GM23338 (cell line): ENCODE measurements at regions not wholly inside any gene's neighbourhood (a gene's known extent, or its start where the extent isn't known, plus 50 kb on each side); places are given as distances from the start of the nearest gene placed in this dataset.

Source experiments
- ATAC-seq: fragments of 200-7000 bp; cut with Tn5 transposase; 3 replicates; pipeline ENCODE4 v1.9.1; 2020
- DNase-seq: peaks from one replicate; pipeline ENCODE4 v3.0.0-alpha.2; 2015; ENCODE audit warnings: low spot score
- H2AFZ ChIP-seq: fragments of 200-600 bp; sonication (generic); 2 replicates; pipeline ENCODE4 v1.8.0; 2016; ENCODE audit warnings: antibody characterized with exemption, mild to moderate bottlenecking, moderate library complexity
- H3F3A ChIP-seq: fragments of 200-600 bp; sonication (generic); replicated peaks from 2 replicates; pipeline ENCODE4 v1.8.0; 2017; ENCODE audit warnings: antibody characterized with exemption, mixed run types, low read depth
- H3K27ac ChIP-seq: fragments of 200-600 bp; sonication (generic); 2 replicates; pipeline ENCODE4 v1.6.1; 2016; ENCODE audit warnings: low read depth
- H3K27me3 ChIP-seq: fragments of 200-600 bp; sonication (generic); 2 replicates; pipeline ENCODE4 v1.8.0; 2016; ENCODE audit warnings: mild to moderate bottlenecking, mixed run types, moderate library complexity; ENCODE audit not compliant: insufficient read depth
- H3K36me3 ChIP-seq: fragments of 200-600 bp; sonication (generic); 2 replicates; pipeline ENCODE4 v1.8.0; 2016; ENCODE audit warnings: mild to moderate bottlenecking; ENCODE audit not compliant: insufficient read depth
- H3K4me1 ChIP-seq: fragments of 200-600 bp; sonication (generic); 2 replicates; pipeline ENCODE4 v1.8.0; 2016; ENCODE audit warnings: mild to moderate bottlenecking, moderate library complexity; ENCODE audit not compliant: insufficient read depth
- H3K4me2 ChIP-seq: fragments of 200-600 bp; sonication (generic); 2 replicates; pipeline ENCODE4 v1.7.1; 2017; ENCODE audit warnings: mixed run types
- H3K4me3 ChIP-seq: fragments of 200-600 bp; sonication (generic); 2 replicates; pipeline ENCODE4 v1.6.1; 2016; ENCODE audit warnings: mixed run types
- H3K79me2 ChIP-seq: fragments of 200-600 bp; sonication (generic); replicated peaks from 2 replicates; pipeline ENCODE4 v1.8.0; 2017; ENCODE audit warnings: mild to moderate bottlenecking; ENCODE audit not compliant: insufficient read depth
- H3K9me2 ChIP-seq: fragments of 200-600 bp; sonication (generic); 2 replicates; pipeline ENCODE4 v1.8.0; 2017; ENCODE audit not compliant: insufficient read depth
- H4K20me1 ChIP-seq: fragments of 200-600 bp; sonication (generic); replicated peaks from 2 replicates; pipeline ENCODE4 v1.8.0; 2017; ENCODE audit warnings: mild to moderate bottlenecking; ENCODE audit not compliant: insufficient read depth
- H3K27ac Mint-ChIP-seq: 2 replicates; pipeline ENCODE4 v1.8.0; 2020; ENCODE audit warnings: inconsistent platforms, mild to moderate bottlenecking, moderate library complexity, mixed read lengths
- H3K27me3 Mint-ChIP-seq: 3 replicates; pipeline ENCODE4 v1.8.0; 2022; ENCODE audit warnings: low read depth, mild to moderate bottlenecking, moderate library complexity, mixed read lengths, inconsistent platforms; ENCODE audit not compliant: insufficient read depth, poor library complexity
- H3K36me3 Mint-ChIP-seq: 3 replicates; pipeline ENCODE4 v1.8.0; 2021; ENCODE audit warnings: low read depth, mild to moderate bottlenecking, inconsistent platforms, moderate library complexity, mixed read lengths
- H3K4me1 Mint-ChIP-seq: 3 replicates; pipeline ENCODE4 v1.8.0; 2020; ENCODE audit warnings: mild to moderate bottlenecking, inconsistent platforms, mixed read lengths
- H3K4me3 Mint-ChIP-seq: 3 replicates; pipeline ENCODE4 v1.8.0; 2021; ENCODE audit warnings: moderate library complexity, mild to moderate bottlenecking, inconsistent platforms, mixed read lengths
- H3K9me3 Mint-ChIP-seq: 3 replicates; pipeline ENCODE4 v1.8.0; 2020; ENCODE audit warnings: moderate library complexity, mild to moderate bottlenecking, inconsistent platforms, mixed read lengths
- ETS1 ChIP-seq: IDR thresholded peaks from 2 replicates; pipeline ENCODE4 v1.6.1; 2016; ENCODE audit warnings: antibody characterized with exemption
- EZH2 ChIP-seq: fragments of 200-600 bp; sonication (generic); IDR thresholded peaks from one replicate; pipeline ENCODE4 v1.8.0; 2017; ENCODE audit warnings: antibody characterized with exemption, mild to moderate bottlenecking, low read depth; ENCODE audit not compliant: unreplicated experiment
- EZH2phosphoT487 ChIP-seq: fragments of 200-600 bp; sonication (generic); IDR thresholded peaks from one replicate; pipeline ENCODE4 v1.8.1; 2018; ENCODE audit warnings: antibody characterized with exemption; ENCODE audit not compliant: unreplicated experiment
- JUNB ChIP-seq: IDR thresholded peaks from one replicate; pipeline ENCODE4 v1.6.1; 2016; ENCODE audit warnings: antibody characterized with exemption; ENCODE audit not compliant: unreplicated experiment
- NANOG ChIP-seq: IDR thresholded peaks from 2 replicates; pipeline ENCODE4 v1.6.1; 2016; ENCODE audit warnings: antibody characterized with exemption, borderline replicate concordance
- REST ChIP-seq: IDR thresholded peaks from one replicate; pipeline ENCODE4 v1.6.1; 2018; ENCODE audit warnings: antibody characterized with exemption; ENCODE audit not compliant: unreplicated experiment
- STAT1 ChIP-seq: IDR thresholded peaks from one replicate; pipeline ENCODE4 v1.6.1; 2016; ENCODE audit warnings: antibody characterized with exemption; ENCODE audit not compliant: unreplicated experiment
- ZNF331 ChIP-seq: fragments of 250-450 bp; sonication (Bioruptor Pico); IDR thresholded peaks from 2 replicates; pipeline ENCODE4 v1.5.0; 2020; ENCODE audit warnings: low read depth, mild to moderate bottlenecking, moderate library complexity
- ZNF462 ChIP-seq: fragments of 250-450 bp; sonication (Bioruptor Pico); IDR thresholded peaks from 2 replicates; pipeline ENCODE4 v1.5.0; 2020; ENCODE audit warnings: mild to moderate bottlenecking, moderate library complexity

GRCh38 chr5:16385516-16386090 lies 80.0 kb downstream of the ZNF622 start:
- Histone ChIP-seq H4K20me1 (no peaks in the 10 kb centered on the region), H2AFZ (no peak overlapping the region; the same call in 1 of the 2 replicates), H3F3A (no peaks in the 10 kb centered on the region), H3K27me3 (no peaks in the 10 kb centered on the region), H3K79me2 (no peaks in the 10 kb centered on the region), H3K4me1 (no peaks in the 10 kb centered on the region), H3K9me2 (peaks cover 10% of the 10 kb centered on the region; the same call in 1 of the 2 replicates), H3K27ac (no peak overlapping the region), H3K36me3 (no peaks in the 10 kb centered on the region), H3K4me3 (no peak overlapping the region), H3K4me2 (no peak overlapping the region)
- no peak for TF ChIP-seq EZH2phosphoT487
- no peak for TF ChIP-seq NANOG
- no peak for TF ChIP-seq ZNF462 (CRISPR knock-in tag)
- TF ChIP-seq EZH2, result no peak
- TF ChIP-seq REST, result no peak
- TF ChIP-seq ZNF331 (CRISPR knock-in tag), result no peak
- TF ChIP-seq JUNB, result no peak
- TF ChIP-seq STAT1, result no peak
- TF ChIP-seq ETS1, result no peak
- ATAC-seq (no peak), DNase-seq (no peak)
- Mint-ChIP-seq H3K27ac (no peak overlapping the region), H3K4me3 (no peak overlapping the region), H3K27me3 (peaks cover 2% of the 10 kb centered on the region), H3K36me3 (no peaks in the 10 kb centered on the region), H3K9me3 (no peaks in the 10 kb centered on the region), H3K4me1 (peaks cover 4% of the 10 kb centered on the region; the same call in 2 of the 3 replicates)
